HUES6 (cell line): ENCODE measurements at regions not wholly inside any gene's neighbourhood (a gene's known extent, or its start where the extent isn't known, plus 50 kb on each side); places are given as distances from the start of the nearest gene placed in this dataset.

Experiments
- H3K27ac ChIP-seq: 2 replicates; pipeline ENCODE4 v1.7.0; 2013; ENCODE audit warnings: low read depth, mild to moderate bottlenecking, low read length, inconsistent platforms
- H3K27me3 ChIP-seq: 2 replicates; pipeline ENCODE4 v1.6.1; 2013; ENCODE audit warnings: low read length; ENCODE audit not compliant: control insufficient read depth, insufficient read depth
- H3K36me3 ChIP-seq: 2 replicates; pipeline ENCODE4 v1.6.1; 2013; ENCODE audit warnings: low read length; ENCODE audit not compliant: control insufficient read depth, insufficient read depth
- H3K4me1 ChIP-seq: 2 replicates; pipeline ENCODE4 v1.6.1; 2013; ENCODE audit warnings: low read length; ENCODE audit not compliant: control insufficient read depth, insufficient read depth
- H3K4me3 ChIP-seq: 2 replicates; pipeline ENCODE4 v1.5.1; 2013; ENCODE audit warnings: low read depth, low read length
- H3K9ac ChIP-seq: one replicate; pipeline ENCODE4 v1.6.1; 2013; ENCODE audit warnings: mild to moderate bottlenecking, low read length
- H3K9me3 ChIP-seq: 2 replicates; pipeline ENCODE4 v1.6.1; 2013; ENCODE audit warnings: low read depth, low read length; ENCODE audit not compliant: control insufficient read depth, insufficient read depth

GRCh38 chr2:2569306-2569705, 238.2 kb upstream of the MYT1L start:
- no peak overlapping the region for H3K9ac ChIP-seq
- H3K27me3 ChIP-seq, result no peaks in the 10 kb centered on the region
- H3K4me3 ChIP-seq, result no peak overlapping the region
- H3K4me1 ChIP-seq, result peaks cover 7% of the 10 kb centered on the region; the same call in 1 of the 2 replicates
- H3K36me3 ChIP-seq, result no peaks in the 10 kb centered on the region
- H3K9me3 ChIP-seq, result peaks cover 18% of the 10 kb centered on the region
- no peak overlapping the region for H3K27ac ChIP-seq

- H3K4me1 ChIP-seq, result peaks cover 12% of the 10 kb centered on the region; the same call in 1 of the 2 replicates
- peaks cover 13% of the 10 kb centered on the region for H3K9me3 ChIP-seq
- no peak overlapping the region for H3K9ac ChIP-seq
- no peaks in the 10 kb centered on the region for H3K36me3 ChIP-seq
- no peak overlapping the region for H3K4me3 ChIP-seq
- H3K27ac ChIP-seq, result no peak overlapping the region
- no peaks in the 10 kb centered on the region for H3K27me3 ChIP-seq
These were observed 237.3 kb upstream of the MYT1L start for GRCh38 chr2:2568411-2568810.

GRCh38 chr2:2567776-2568175, 236.7 kb upstream of the MYT1L start:
- Histone ChIP-seq H3K4me3 (no peak overlapping the region), H3K9ac (no peak overlapping the region), H3K27me3 (no peaks in the 10 kb centered on the region), H3K9me3 (peaks cover 6% of the 10 kb centered on the region; the same call in 1 of the 2 replicates), H3K4me1 (peaks cover 12% of the 10 kb centered on the region; the same call in 1 of the 2 replicates), H3K36me3 (no peaks in the 10 kb centered on the region), H3K27ac (no peak overlapping the region)

- no peaks in the 10 kb centered on the region for H3K27me3 ChIP-seq
- H3K9me3 ChIP-seq, result no peaks in the 10 kb centered on the region
- H3K36me3 ChIP-seq, result no peaks in the 10 kb centered on the region
- no peak overlapping the region for H3K4me3 ChIP-seq
- H3K27ac ChIP-seq, result no peak overlapping the region
- H3K4me1 ChIP-seq, result peaks cover 12% of the 10 kb centered on the region; the same call in 1 of the 2 replicates
- no peak overlapping the region for H3K9ac ChIP-seq
These were observed 235.6 kb upstream of the MYT1L start for GRCh38 chr2:2566396-2567323.

- Histone ChIP-seq H3K9ac (no peak overlapping the region), H3K4me1 (peaks cover 12% of the 10 kb centered on the region; the same call in 1 of the 2 replicates), H3K27ac (no peak overlapping the region), H3K27me3 (no peaks in the 10 kb centered on the region), H3K4me3 (no peak overlapping the region), H3K9me3 (no peaks in the 10 kb centered on the region), H3K36me3 (no peaks in the 10 kb centered on the region)
These were observed 234.6 kb upstream of the MYT1L start for GRCh38 chr2:2565671-2566070.

GRCh38 chr2:2564300-2565078, 233.4 kb upstream of the MYT1L start:
- H3K4me3 ChIP-seq, result peak overlapping the region; percentile 26; the same call in 1 of the 2 replicates
- no peaks in the 10 kb centered on the region for H3K9me3 ChIP-seq
- H3K4me1 ChIP-seq, result peaks cover 12% of the 10 kb centered on the region; the same call in 1 of the 2 replicates
- H3K36me3 ChIP-seq, result no peaks in the 10 kb centered on the region
- H3K27me3 ChIP-seq, result no peaks in the 10 kb centered on the region
- no peak overlapping the region for H3K9ac ChIP-seq
- H3K27ac ChIP-seq, result no peak overlapping the region

GRCh38 chr2:2563309-2563860, 232.3 kb upstream of the MYT1L start:
- Histone ChIP-seq H3K27me3 (no peaks in the 10 kb centered on the region), H3K4me1 (peaks cover 12% of the 10 kb centered on the region; the same call in 1 of the 2 replicates), H3K4me3 (no peak overlapping the region), H3K9me3 (no peaks in the 10 kb centered on the region), H3K36me3 (no peaks in the 10 kb centered on the region), H3K9ac (no peak overlapping the region), H3K27ac (no peak overlapping the region)

- Histone ChIP-seq H3K36me3 (no peaks in the 10 kb centered on the region), H3K27me3 (no peaks in the 10 kb centered on the region), H3K4me1 (peaks cover 12% of the 10 kb centered on the region; the same call in 1 of the 2 replicates), H3K27ac (no peak overlapping the region), H3K9ac (no peak overlapping the region), H3K4me3 (no peak overlapping the region), H3K9me3 (no peaks in the 10 kb centered on the region)
These were observed 231.8 kb upstream of the MYT1L start for GRCh38 chr2:2562867-2563266.

GRCh38 chr2:2561346-2562095, 230.4 kb upstream of the MYT1L start:
- Histone ChIP-seq H3K27ac (no peak overlapping the region), H3K4me3 (no peak overlapping the region), H3K4me1 (peaks cover 12% of the 10 kb centered on the region; the same call in 1 of the 2 replicates), H3K9ac (no peak overlapping the region), H3K36me3 (no peaks in the 10 kb centered on the region), H3K9me3 (no peaks in the 10 kb centered on the region), H3K27me3 (no peaks in the 10 kb centered on the region)

GRCh38 chr2:2560374-2561015, 229.4 kb upstream of the MYT1L start:
- no peak overlapping the region for H3K9ac ChIP-seq
- no peaks in the 10 kb centered on the region for H3K36me3 ChIP-seq
- H3K9me3 ChIP-seq, result no peaks in the 10 kb centered on the region
- no peak overlapping the region for H3K4me3 ChIP-seq
- H3K4me1 ChIP-seq, result peaks cover 12% of the 10 kb centered on the region; the same call in 1 of the 2 replicates
- no peaks in the 10 kb centered on the region for H3K27me3 ChIP-seq
- H3K27ac ChIP-seq, result no peak overlapping the region
